HG03139 (cell line): ENCODE measurements at regions not wholly inside any gene's neighbourhood (a gene's known extent, or its start where the extent isn't known, plus 50 kb on each side); places are given as distances from the start of the nearest gene placed in this dataset.

Source experiments
- ATAC-seq: cut with Tn5 transposase; IDR thresholded peaks from one replicate; pipeline ENCODE4 v1.9.1; 2021; ENCODE audit not compliant: unreplicated experiment

DNA sequence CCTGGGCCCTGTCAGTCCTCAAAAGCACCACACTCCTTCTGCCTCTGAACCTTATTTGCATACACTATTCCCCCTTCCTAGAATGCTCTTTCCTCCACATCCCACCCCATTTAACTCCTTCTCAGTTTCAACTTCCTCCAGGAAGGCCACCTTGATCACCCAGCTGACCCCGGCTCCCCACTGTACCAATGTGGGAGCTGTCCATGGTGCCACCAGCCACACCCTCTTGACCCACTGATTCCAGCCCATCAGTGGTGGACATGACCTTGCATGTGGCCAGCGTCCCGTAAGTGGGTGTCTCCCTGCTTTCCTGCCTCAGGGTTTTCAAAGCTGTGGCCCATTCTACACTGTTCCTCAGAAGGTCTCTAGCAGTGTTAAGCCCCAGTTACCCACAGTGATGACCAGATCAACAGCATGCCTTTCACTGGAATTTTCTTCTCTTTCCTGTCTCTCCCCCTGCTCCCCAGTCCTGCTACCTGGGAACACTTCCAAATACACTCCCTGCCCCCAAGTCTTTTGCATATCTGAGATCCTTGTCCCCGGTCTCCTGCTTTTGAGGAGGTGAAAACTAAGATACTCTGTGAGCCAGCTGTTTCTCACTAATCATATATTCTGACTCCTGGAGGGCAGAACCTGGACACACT is 346.6 kb downstream of the MN1 start:
- ATAC-seq: no peak

DNA sequence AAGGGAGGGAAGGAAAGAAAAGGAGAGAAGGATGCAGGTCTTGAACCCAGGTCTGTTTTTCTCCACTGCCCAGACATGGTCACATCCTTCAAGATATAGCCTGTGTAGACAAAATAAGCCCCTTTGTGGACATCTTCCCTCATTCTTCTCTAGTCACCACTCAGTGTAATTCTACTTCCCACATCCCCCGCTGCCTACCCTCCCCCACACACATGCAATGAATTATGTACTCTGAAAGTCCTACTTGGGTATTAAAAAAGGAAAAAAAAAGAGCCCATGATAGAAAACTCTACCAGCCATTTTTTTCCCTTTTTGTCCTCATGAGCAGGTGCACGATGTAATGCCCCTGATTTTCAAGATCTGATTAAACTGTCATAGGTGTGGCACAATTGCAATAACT is 346.0 kb downstream of the MN1 start:
- ATAC-seq: no peak

DNA sequence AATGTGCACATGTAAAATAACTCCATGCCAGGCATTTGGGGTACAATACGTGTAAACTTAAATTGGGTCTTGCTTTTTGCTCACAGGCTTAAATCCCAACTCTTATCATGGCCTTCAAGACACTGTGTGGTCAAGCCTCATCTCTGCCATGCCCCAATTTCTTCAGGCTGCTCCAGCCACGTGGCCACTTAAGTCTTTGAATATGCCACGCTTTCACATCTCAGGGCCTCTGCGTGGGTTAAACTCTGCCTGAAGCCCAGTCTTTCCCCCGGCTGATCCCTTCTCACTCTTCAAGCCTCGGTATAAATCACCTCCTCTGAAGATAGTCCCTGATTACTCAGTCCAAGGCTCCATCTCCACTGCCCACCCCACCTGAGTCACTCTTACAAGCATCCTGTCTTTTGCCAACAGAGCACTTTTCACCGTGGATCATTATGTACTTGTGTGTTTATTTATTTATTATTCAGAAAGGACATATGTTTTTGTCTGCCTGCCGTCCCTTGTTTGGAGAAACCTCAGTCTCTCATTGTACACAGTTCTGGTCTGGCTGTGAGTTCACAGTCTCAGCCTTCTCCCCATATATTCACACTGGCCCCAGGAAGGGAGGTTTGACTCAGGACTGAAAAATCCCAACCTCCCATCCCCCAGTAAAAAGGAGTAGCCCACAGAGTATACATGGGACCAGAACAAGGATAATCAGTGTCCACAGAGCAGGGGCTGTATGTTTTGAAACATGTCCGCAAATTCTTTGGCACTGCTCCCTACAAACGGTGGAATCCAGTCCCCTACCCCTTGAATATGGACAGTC is 344.7 kb downstream of the MN1 start:
- ATAC-seq: no peak

DNA sequence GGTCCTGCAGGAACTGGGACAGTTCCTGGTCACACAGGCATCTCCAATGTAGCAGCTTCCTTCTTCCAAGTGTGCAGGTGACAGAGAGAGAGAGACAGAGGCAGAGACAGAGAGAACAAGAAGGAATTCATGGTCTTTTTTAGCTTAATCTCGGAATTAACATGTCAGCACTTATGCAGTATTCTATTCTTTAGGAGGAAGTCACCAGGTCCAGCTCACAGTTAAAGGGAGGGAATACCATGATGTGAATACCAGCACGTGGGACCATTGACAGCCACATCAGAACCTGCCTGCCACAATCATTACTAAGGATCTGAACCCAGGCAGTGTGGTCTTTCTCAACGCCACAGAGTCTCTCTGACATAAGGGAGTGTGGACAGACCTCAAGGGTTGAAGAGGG is 341.6 kb downstream of the MN1 start:
- ATAC-seq: no peak

DNA sequence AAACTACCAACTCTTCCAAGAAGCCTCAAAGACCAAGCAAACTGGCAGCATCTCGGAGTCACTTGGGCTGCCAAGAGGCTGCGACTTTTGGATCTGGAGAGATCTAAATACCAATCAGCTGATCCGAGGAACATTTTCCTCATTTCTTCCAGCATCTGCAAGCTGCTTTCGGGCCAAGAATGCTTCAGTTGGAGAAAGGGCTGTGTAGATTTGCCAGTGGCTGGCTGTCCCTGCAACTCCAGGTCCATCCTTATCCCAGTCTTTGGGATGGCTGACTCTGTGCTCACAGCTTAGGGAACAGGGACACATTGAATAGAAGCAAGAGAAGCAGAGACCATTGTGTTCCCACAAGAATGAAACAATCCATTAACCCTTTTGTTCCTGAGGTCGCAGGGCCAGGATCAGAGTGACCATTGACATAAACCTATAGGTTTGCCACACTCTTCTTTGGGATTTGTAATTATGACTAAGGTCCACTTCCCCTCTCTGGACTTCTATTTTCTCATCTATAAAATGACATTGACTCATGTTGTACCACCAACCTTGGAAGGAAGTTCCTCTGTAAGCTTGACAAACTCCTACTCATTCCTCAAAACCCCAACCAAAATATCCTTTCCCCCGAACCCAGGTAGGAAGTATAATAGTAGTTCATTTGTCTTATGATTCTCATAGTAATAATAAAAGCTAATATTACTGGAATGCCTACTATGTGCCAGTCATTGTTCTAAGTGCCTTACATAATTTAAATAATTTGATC is 340.8 kb downstream of the MN1 start:
- ATAC-seq: no peak

DNA sequence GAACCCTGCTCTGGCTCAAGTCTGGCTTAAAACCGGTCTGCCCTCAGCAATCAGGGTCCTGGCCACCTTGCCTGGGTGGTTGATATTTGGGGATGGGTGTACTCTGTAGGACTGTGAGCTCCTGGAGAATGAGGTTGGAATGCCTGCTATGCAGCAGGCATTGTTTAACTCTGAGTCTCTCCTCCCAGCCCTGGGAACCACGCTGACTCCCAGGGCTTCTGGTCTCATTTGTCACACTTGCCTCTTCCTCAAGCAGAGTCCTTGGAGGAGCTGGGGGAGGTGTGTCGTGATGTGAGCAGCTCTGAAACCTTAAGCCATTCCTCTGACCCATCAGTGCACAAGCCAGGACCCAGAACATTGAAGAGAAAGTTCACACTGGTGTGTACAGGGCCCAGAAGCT is 340.1 kb downstream of the MN1 start:
- ATAC-seq: no peak

DNA sequence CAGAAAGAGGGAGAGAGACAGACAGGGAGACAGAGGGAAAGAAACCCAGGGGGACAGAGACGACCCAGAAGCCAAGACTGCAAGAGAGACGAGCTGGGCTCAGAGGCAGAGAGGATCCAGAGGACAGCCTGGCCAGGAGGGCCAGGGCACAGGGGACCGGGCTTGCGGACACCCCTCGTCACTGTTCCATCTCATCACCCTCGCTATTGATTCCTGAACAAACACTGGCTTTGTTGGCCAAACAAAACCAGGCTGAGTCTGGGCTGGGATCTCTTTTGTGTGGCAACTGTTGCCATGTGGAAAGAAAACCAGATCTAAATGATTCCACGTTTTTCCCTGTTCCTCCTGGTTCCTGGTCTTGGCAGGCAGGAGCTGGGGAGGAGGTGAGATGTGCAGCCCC is 339.4 kb downstream of the MN1 start:
- no peak for ATAC-seq

DNA sequence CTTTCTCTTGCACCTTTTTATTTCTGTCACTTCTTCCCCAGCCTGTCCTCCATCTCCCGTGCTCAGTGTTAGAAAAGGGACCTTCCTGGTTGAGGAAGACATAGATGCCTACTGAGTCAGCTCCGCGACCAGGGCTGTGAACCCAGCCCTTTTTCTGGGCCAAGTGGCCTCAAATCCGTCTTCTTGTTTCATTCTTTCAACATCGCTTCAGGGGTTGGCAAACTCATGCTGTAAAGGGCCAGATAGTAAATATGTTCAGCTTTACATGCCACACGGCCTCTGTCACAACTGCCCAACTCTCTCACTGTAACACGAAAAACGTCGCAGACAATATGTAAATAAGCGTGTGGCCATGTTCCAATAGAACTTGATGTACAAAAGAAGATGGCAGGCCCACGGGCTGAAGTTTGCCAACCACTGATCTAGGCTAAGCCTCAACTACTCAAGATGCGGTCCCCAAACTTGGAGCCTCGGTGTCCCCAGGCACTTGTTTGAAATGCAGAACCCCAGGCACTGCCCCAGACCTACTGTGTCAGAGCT is 338.4 kb downstream of the MN1 start:
- ATAC-seq: no peak

DNA sequence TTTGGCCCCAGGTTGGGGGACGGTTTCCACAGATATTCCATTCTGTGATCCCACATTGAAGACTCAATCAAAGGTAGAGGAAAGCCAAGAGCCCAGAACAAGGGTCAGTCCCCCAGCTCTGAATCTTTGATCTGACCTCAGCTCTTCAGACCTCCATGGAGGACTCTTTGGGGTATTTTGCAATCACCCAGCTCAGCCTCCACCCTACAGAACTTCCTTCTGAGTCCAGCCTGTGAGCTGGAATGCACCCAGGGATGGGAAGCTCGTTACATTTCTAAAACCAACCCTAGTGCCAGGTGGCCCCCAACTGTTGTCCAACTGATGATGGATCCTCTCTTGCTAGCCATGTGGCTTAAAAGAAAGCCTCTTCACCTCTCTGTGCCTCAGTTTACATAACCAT is 335.3 kb downstream of the MN1 start:
- no peak for ATAC-seq

DNA sequence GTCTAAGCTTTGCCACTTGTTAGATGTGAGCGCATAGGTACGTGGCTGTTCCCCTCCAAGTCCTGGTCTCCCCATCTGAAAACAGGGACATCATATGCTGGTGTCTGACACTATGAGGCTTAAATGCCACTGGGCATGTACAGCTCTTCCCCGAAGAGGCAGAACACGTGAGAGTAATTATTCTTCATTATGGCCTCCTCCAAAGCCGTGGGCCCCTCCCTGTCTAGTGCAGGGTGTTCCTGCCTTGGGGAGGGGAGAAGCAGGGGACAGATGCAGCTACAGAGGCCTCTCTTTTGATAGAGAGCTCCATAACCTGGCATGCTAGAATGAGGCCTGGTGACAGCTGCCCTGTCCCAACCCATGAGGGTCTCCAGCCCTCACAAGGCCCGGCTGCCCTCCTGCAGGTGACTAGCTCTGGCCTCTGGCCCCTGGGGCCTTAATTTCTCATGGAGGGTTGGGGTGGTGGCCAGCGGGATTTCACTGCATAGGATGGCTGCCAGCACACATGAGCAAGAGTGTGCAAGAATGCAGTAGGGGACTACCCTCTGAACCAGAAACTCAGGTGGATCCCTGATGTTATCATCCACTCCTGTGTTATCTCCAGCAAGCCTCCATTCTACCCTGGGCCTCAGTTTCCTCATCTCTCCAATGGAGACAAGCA is 334.6 kb downstream of the MN1 start:
- ATAC-seq: no peak

DNA sequence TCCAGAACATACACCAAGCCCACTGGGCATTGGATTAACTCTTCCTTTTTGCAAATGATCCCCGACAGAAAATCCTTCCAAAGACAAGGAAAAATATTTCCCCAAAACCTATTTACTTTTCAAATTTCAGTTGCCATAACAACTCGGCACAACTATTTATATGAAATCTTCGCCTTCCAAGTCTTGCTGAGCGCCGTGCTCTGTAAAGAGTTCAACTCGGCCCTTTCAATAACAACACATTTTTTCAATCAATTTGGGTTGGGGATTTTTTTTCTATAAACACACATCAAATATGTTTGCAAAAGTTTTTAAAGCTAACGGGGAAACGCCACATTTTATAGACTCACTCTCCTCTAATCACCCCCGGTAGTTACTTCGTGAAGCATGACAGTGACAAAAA is 333.8 kb downstream of the MN1 start:
- no peak for ATAC-seq

DNA sequence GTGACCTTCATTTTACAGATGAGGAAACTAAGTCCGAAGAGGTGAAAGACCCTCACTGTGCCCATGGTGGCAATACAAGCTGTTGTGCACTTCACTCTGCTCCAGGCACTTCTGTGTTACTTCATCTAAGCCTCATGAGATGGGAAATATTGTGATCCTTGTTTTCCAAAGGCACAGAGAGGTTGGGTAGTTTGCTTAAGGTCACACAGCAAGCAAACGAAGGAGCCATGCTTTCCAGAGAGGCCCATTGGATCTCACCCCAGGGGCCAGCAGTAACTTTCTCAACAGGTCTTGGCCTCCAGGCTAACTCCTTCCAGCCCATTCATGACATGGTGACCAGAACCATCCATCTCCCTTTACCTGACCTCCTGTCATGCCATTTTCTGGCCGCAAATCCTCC is 332.8 kb downstream of the MN1 start:
- no peak for ATAC-seq

DNA sequence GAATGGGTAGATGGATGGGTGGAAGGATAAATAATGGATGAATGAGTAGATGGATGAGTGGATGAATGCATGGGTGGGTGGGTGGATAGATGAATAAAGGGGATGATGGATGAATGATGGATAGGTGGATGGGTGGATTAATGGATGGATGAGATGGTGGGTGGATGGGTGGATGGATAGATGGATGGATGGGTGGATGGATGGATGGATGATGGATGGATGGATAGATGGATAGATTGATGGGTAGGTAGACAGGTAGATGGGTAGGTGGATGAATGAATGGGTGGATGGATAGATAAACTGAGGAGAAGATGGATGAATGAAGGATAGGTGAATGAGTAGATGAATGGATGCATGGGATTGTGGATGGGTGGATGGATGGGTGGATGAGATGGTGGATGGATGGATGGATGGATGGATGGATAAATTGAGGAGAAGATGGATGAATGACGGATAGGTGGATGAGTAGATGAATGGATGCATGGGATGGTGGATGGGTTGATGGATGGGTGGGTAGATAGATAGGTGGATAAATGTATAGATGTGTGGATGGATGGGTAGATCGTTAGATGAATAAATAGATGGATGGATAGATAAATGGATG is 331.3 kb downstream of the MN1 start:
- no peak for ATAC-seq

DNA sequence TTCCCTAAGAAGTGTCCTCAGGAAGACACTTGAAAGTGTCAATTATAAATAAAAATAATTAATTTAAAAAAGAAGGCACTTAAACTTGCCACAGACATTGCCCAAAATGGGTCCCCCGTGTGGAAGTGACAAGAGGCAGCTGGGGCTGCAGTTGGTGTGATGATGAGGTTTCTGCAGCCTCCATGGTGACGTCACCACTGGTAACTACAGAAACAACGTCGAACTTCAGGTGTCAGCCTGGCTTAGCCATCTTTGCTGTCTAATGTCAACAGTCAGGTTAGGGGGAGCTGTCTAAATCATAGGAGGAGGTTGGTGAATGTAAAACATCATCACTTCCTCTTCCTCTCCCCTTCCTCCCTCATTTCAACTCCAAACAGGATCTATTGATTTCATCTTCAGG is 328.6 kb downstream of the MN1 start:
- no peak for ATAC-seq

DNA sequence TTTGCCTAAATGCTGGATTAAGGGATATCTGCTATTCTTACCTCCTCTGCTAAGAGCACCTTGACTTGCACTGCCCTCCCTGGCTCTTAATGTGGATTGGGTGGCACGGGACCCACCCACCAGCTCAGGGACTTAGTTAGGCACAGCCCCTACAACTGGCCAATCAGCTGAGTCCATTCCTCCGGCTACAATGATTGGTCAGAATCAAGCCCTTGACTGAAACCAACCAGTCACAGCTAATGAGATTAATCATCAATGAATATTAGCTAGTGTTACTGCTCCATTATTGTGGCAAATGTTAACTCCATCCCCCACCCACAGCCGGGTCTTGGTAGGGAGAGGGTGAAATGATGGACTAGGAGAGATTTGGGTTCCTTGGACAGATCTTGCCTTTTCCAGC is 328.0 kb downstream of the MN1 start:
- no peak for ATAC-seq

DNA sequence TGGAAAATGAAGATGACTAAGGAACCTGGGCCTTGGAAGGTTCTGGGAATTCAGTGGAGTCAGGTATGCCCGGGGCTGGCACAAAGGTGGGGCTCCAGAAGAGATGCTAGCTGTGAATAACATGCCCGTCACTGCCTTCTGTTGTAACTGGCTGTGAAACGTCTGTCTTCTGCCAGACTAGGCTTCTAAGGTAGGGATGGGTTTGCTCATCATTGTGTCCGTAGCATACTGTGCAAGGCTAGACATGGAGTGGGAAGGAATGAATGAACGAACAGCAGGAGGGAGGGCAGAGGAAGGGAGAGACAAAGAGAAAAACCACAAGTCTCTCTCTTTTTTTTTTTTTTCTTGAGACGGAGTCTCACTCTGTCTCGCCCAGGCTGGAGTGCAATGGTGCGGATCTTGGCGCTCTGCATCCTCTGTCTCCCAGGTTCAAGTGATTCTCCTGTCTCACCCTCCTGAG is 327.4 kb downstream of the MN1 start:
- ATAC-seq: no peak

DNA sequence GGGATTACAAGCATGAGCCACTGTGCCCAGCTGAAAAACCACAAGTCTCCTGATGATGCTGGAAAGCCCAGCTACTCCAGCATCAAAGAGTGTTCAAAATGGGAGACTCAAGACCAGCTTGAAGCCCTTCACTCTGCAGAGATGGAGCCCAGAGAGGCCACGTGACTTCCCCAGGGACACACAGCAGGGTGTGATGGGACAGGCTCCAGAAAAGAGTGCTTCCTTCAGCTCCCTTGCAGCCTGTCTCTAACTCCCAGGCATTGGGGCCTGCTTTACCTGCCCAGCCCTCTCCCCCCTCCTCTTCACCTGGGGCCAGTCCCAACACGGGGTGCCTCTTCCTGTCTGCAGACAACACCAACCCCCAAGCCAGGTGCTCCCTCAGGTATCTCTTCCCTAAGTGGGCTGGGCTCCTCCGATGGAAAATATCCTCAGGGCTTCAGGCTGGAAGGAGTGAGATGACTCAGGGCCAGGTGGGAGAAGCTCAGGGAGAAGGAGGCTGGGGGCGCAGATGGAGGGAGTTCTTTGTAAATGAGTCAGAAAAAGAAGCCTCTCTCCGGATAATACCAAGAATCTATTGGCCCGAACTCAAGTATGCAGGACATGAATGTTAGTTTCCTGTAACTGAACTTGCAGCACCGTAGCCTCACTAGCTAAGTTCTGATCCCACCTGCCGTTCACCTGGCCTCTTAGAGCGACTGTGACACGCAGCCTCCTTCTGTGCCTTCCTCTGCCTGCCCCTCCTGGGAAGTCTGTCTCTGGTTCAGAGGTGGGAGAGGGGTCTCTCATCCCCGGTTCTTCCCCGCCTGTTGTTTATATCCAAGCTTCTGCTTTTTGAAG is 326.6 kb downstream of the MN1 start:
- ATAC-seq: no peak

DNA sequence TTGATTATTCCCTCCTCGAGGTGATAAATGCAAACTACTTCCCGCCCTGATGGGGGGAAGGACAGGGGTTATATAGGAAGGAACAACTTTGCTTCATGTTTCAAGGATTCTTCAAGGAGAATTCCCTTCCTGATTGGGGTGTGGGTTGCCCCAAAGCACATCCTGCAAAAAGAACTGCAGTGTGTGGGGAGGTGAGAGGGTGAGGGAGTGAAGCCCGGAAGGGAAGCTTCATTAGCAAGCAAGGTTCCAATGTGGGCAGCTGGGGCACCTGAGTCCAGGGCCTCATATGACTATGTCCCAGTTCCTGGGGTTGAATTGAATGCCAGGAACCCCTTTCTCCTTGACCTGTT is 326.0 kb downstream of the MN1 start:
- ATAC-seq: no peak

DNA sequence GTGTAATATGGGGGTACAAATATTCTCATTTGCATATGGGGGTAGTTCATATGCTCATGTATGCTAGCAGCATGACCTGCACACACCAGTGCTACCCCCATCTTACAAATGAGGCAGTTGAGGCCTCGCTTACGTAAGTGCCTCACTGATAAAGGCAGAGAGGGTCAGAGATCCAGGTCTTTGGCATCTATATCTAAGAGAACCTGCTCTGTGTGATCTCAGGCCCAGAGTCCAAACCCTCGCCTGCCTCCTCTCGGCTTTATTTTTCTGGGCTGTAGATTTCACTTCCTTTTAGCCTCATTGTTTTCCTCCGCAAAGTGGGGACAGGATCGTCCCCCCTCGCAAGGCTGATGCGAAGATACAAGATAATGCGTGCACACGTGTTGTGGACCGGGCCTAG is 325.2 kb downstream of the MN1 start:
- no peak for ATAC-seq

DNA sequence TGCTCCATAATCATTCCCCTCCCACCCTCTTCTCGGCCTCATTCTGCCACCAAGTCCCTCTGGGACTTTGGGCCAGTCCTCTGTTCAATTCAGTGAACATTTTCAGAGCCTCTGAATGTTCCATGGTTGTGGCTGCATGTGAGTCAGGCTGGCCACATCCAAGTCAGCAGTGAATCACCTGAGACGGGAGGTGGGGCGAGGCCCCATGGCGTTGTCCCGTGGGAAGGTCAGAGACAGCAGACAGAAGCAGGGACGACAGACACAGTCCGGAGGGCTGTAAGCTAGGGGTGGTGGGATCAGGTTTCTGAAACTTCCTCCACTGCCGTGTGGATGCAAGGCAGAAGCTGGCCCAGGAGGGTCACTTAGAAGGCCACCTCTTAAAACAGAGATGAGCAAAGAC is 324.8 kb downstream of the MN1 start:
- ATAC-seq: no peak
